Chondrocyte (in vitro differentiated cells): ENCODE measurements at regions not wholly inside any gene's neighbourhood (a gene's known extent, or its start where the extent isn't known, plus 50 kb on each side); places are given as distances from the start of the nearest gene placed in this dataset.
"Not testable (repeated sequence)": the region's sequence is repeated elsewhere in the genome, so short reads cannot be mapped to it uniquely, and the experiment has no call there.

Source experiments
- DNase-seq: peaks from one replicate; pipeline ENCODE4 v3.0.0; 2021; ENCODE audit warnings: mixed read lengths, low spot score
- H3K27ac Mint-ChIP-seq: one replicate; pipeline ENCODE4 v1.8.0; 2021; ENCODE audit warnings: mild to moderate bottlenecking, moderate library complexity, mixed read lengths; ENCODE audit not compliant: unreplicated experiment
- H3K27me3 Mint-ChIP-seq: 2 replicates; pipeline ENCODE4 v1.8.0; 2021; ENCODE audit warnings: low read depth, mixed read lengths
- H3K36me3 Mint-ChIP-seq: 2 replicates; pipeline ENCODE4 v1.8.0; 2021; ENCODE audit warnings: low read depth, mixed read lengths
- H3K4me1 Mint-ChIP-seq: 2 replicates; pipeline ENCODE4 v1.8.0; 2021; ENCODE audit warnings: low read depth, mild to moderate bottlenecking, mixed read lengths
- H3K4me3 Mint-ChIP-seq: one replicate; pipeline ENCODE4 v1.8.0; 2021; ENCODE audit warnings: mild to moderate bottlenecking, moderate library complexity, mixed read lengths; ENCODE audit not compliant: unreplicated experiment
- H3K9me3 Mint-ChIP-seq: 2 replicates; pipeline ENCODE4 v1.8.0; 2021; ENCODE audit warnings: low read depth, mixed read lengths
- CTCF ChIP-seq: fragments of 200-600 bp; sonication (generic); IDR thresholded peaks from 2 replicates; pipeline ENCODE4 v1.5.0; 2021; ENCODE audit warnings: antibody characterized with exemption, mild to moderate bottlenecking, moderate library complexity

GRCh38 chr3:137854533-137855261 lies 90.6 kb downstream of the SOX14 start:
- no peak for DNase-seq
- H3K27me3 Mint-ChIP-seq, result peaks cover 29% of the 10 kb centered on the region
- H3K4me1 Mint-ChIP-seq, result no peaks in the 10 kb centered on the region
- H3K36me3 Mint-ChIP-seq, result no peaks in the 10 kb centered on the region
- H3K9me3 Mint-ChIP-seq, result peaks cover 5% of the 10 kb centered on the region
- TF ChIP-seq CTCF, result no peak
- H3K27ac Mint-ChIP-seq, result no peak overlapping the region
- no peak overlapping the region for H3K4me3 Mint-ChIP-seq

- TF ChIP-seq CTCF, result no peak
- Mint-ChIP-seq H3K36me3 (no peaks in the 10 kb centered on the region), H3K9me3 (peaks cover 17% of the 10 kb centered on the region), H3K4me3 (no peak overlapping the region), H3K4me1 (no peaks in the 10 kb centered on the region), H3K27me3 (peaks cover 3% of the 10 kb centered on the region), H3K27ac (no peak overlapping the region)
- no peak for DNase-seq
Measured at GRCh38 chr3:137866001-137866400, 101.9 kb downstream of the SOX14 start.

- Mint-ChIP-seq H3K27me3 (peaks cover under 1% of the 10 kb centered on the region), H3K9me3 (peaks cover 27% of the 10 kb centered on the region), H3K4me1 (no peaks in the 10 kb centered on the region), H3K27ac (no peak overlapping the region), H3K36me3 (no peaks in the 10 kb centered on the region), H3K4me3 (no peak overlapping the region)
- TF ChIP-seq CTCF, result no peak
- no peak for DNase-seq
Measured at GRCh38 chr3:137866933-137867332, 102.8 kb downstream of the SOX14 start.

- TF ChIP-seq CTCF, result no peak
Measured at GRCh38 chr3:137867611-137868010, 103.5 kb downstream of the SOX14 start.

GRCh38 chr3:137869022-137869421 lies 104.9 kb downstream of the SOX14 start:
- H3K36me3 Mint-ChIP-seq, result no peaks in the 10 kb centered on the region
- H3K27ac Mint-ChIP-seq, result no peak overlapping the region
- H3K9me3 Mint-ChIP-seq, result peaks cover 32% of the 10 kb centered on the region
- no peak overlapping the region for H3K4me3 Mint-ChIP-seq
- no peak for TF ChIP-seq CTCF
- no peak for DNase-seq
- H3K27me3 Mint-ChIP-seq, result no peaks in the 10 kb centered on the region
- H3K4me1 Mint-ChIP-seq, result no peaks in the 10 kb centered on the region

More at GRCh38 chr3:137867611-137868010, 103.5 kb downstream of the SOX14 start:
- no peak for DNase-seq
- Mint-ChIP-seq H3K4me3 (no peak overlapping the region), H3K27ac (no peak overlapping the region), H3K27me3 (no peaks in the 10 kb centered on the region), H3K9me3 (peaks cover 32% of the 10 kb centered on the region), H3K36me3 (no peaks in the 10 kb centered on the region), H3K4me1 (no peaks in the 10 kb centered on the region)

GRCh38 chr3:137872589-137872988 lies 108.5 kb downstream of the SOX14 start:
- H3K27me3 Mint-ChIP-seq, H3K27ac Mint-ChIP-seq, H3K4me1 Mint-ChIP-seq, H3K4me3 Mint-ChIP-seq, H3K36me3 Mint-ChIP-seq, DNase-seq: not testable (repeated sequence)
- peaks cover 45% of the 10 kb centered on the region for H3K9me3 Mint-ChIP-seq

GRCh38 chr3:137896842-137897241 lies 113.1 kb upstream of the CLDN18 start:
- H3K4me3 Mint-ChIP-seq, H3K27ac Mint-ChIP-seq, DNase-seq, H3K9me3 Mint-ChIP-seq, H3K4me1 Mint-ChIP-seq, H3K36me3 Mint-ChIP-seq: not testable (repeated sequence)
- peaks cover 16% of the 10 kb centered on the region for H3K27me3 Mint-ChIP-seq
